WTC11 (cell line): ENCODE measurements at regions not wholly inside any gene's neighbourhood (a gene's known extent, or its start where the extent isn't known, plus 50 kb on each side); places are given as distances from the start of the nearest gene placed in this dataset.

Experiments
- ELF4 ChIP-seq: sonication (generic); formaldehyde crosslinking; IDR thresholded peaks from 2 replicates; pipeline ENCODE4 v1.8.1; 2022; ENCODE audit warnings: low read depth, mild to moderate bottlenecking, moderate library complexity, missing genetic modification reagents
- FOXP1 ChIP-seq: sonication (generic); formaldehyde crosslinking; IDR thresholded peaks from 2 replicates; pipeline ENCODE4 v1.8.0; 2022; ENCODE audit warnings: missing genetic modification reagents, mild to moderate bottlenecking, moderate library complexity, borderline replicate concordance
- PRRX2 ChIP-seq: fragments of 250-450 bp; sonication (Bioruptor Pico); IDR thresholded peaks from 2 replicates; pipeline ENCODE4 v1.8.0; 2021; ENCODE audit warnings: mild to moderate bottlenecking
- TEAD4 ChIP-seq: sonication (generic); formaldehyde crosslinking; IDR thresholded peaks from 2 replicates; pipeline ENCODE4 v1.8.0; 2022; ENCODE audit warnings: mild to moderate bottlenecking, missing genetic modification reagents
- ZNF263 ChIP-seq: sonication (generic); formaldehyde crosslinking; IDR thresholded peaks from 2 replicates; pipeline ENCODE4 v1.8.1; 2022; ENCODE audit warnings: low read depth, mild to moderate bottlenecking, moderate library complexity, missing genetic modification reagents
- TF ChIP-seq, protein P1 (sequence below): fragments of 200-600 bp; IDR thresholded peaks from 2 replicates; pipeline ENCODE4 v1.8.0; 2022; ENCODE audit warnings: antibody characterized with exemption
- TF ChIP-seq, protein P2 (sequence below): sonication (generic); formaldehyde crosslinking; conservative IDR thresholded peaks from 2 replicates; pipeline ENCODE4 v1.8.1; 2023; ENCODE audit warnings: mild to moderate bottlenecking, low read depth, missing genetic modification reagents, moderate library complexity
- TF ChIP-seq, protein P3 (sequence below): sonication (generic); formaldehyde crosslinking; IDR thresholded peaks from 2 replicates; pipeline ENCODE4 v1.8.1; 2022; ENCODE audit warnings: mild to moderate bottlenecking, missing genetic modification reagents, moderate library complexity, borderline replicate concordance
- TF ChIP-seq, protein P4 (sequence below): sonication (generic); formaldehyde crosslinking; IDR thresholded peaks from 2 replicates; pipeline ENCODE4 v1.8.0; 2022; ENCODE audit warnings: missing genetic modification reagents
- TF ChIP-seq, protein P5 (sequence below): sonication (generic); formaldehyde crosslinking; IDR thresholded peaks from 2 replicates; pipeline ENCODE4 v1.8.0; 2022; ENCODE audit warnings: mild to moderate bottlenecking, missing genetic modification reagents
- TF ChIP-seq, protein P6 (sequence below): sonication (generic); formaldehyde crosslinking; IDR thresholded peaks from 2 replicates; pipeline ENCODE4 v1.8.1; 2022; ENCODE audit warnings: missing genetic modification reagents, borderline replicate concordance
- TF ChIP-seq, protein P7 (sequence below): sonication (generic); formaldehyde crosslinking; conservative IDR thresholded peaks from 2 replicates; pipeline ENCODE4 v1.8.1; 2022; ENCODE audit warnings: mild to moderate bottlenecking, missing genetic modification reagents
- TF ChIP-seq, protein P8 (sequence below): sonication (generic); formaldehyde crosslinking; IDR thresholded peaks from 2 replicates; pipeline ENCODE4 v1.8.1; 2023; ENCODE audit warnings: mild to moderate bottlenecking, missing genetic modification reagents
- TF ChIP-seq, protein P9 (sequence below): sonication (generic); formaldehyde crosslinking; IDR thresholded peaks from 2 replicates; pipeline ENCODE4 v1.8.1; 2023; ENCODE audit warnings: mild to moderate bottlenecking, missing genetic modification reagents, moderate library complexity

DNA sequence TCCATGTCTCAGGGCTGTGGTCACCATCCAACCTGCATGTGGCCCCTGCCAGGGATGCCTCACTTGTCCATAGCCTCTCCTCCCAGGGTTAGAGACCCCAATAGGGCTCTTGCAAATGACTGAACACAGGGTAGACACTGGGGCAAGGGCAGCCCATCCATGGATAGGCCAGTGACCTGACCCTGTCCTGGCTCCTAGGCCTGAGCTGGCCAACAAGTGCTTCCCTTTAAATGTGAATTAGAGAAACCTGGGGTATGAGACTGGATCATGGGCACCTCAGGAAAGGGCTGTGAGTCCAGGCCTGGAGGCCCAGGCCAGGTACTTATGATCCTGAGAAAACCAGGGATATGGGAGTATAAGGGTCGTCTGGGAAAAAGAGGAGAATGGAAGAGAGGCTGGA lies 64.5 kb downstream of the COPS8 start:
- TF ChIP-seq, protein P1, sequence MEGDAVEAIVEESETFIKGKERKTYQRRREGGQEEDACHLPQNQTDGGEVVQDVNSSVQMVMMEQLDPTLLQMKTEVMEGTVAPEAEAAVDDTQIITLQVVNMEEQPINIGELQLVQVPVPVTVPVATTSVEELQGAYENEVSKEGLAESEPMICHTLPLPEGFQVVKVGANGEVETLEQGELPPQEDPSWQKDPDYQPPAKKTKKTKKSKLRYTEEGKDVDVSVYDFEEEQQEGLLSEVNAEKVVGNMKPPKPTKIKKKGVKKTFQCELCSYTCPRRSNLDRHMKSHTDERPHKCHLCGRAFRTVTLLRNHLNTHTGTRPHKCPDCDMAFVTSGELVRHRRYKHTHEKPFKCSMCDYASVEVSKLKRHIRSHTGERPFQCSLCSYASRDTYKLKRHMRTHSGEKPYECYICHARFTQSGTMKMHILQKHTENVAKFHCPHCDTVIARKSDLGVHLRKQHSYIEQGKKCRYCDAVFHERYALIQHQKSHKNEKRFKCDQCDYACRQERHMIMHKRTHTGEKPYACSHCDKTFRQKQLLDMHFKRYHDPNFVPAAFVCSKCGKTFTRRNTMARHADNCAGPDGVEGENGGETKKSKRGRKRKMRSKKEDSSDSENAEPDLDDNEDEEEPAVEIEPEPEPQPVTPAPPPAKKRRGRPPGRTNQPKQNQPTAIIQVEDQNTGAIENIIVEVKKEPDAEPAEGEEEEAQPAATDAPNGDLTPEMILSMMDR, result no peak
- TF ChIP-seq, protein P2, sequence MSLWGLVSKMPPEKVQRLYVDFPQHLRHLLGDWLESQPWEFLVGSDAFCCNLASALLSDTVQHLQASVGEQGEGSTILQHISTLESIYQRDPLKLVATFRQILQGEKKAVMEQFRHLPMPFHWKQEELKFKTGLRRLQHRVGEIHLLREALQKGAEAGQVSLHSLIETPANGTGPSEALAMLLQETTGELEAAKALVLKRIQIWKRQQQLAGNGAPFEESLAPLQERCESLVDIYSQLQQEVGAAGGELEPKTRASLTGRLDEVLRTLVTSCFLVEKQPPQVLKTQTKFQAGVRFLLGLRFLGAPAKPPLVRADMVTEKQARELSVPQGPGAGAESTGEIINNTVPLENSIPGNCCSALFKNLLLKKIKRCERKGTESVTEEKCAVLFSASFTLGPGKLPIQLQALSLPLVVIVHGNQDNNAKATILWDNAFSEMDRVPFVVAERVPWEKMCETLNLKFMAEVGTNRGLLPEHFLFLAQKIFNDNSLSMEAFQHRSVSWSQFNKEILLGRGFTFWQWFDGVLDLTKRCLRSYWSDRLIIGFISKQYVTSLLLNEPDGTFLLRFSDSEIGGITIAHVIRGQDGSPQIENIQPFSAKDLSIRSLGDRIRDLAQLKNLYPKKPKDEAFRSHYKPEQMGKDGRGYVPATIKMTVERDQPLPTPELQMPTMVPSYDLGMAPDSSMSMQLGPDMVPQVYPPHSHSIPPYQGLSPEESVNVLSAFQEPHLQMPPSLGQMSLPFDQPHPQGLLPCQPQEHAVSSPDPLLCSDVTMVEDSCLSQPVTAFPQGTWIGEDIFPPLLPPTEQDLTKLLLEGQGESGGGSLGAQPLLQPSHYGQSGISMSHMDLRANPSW (CRISPR knock-in tag), result no peak
- TF ChIP-seq, protein P3, sequence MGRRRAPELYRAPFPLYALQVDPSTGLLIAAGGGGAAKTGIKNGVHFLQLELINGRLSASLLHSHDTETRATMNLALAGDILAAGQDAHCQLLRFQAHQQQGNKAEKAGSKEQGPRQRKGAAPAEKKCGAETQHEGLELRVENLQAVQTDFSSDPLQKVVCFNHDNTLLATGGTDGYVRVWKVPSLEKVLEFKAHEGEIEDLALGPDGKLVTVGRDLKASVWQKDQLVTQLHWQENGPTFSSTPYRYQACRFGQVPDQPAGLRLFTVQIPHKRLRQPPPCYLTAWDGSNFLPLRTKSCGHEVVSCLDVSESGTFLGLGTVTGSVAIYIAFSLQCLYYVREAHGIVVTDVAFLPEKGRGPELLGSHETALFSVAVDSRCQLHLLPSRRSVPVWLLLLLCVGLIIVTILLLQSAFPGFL (CRISPR knock-in tag), result no peak
- TF ChIP-seq TEAD4 (CRISPR knock-in tag), result no peak
- no peak for TF ChIP-seq ZNF263 (CRISPR knock-in tag)
- TF ChIP-seq, protein P4, sequence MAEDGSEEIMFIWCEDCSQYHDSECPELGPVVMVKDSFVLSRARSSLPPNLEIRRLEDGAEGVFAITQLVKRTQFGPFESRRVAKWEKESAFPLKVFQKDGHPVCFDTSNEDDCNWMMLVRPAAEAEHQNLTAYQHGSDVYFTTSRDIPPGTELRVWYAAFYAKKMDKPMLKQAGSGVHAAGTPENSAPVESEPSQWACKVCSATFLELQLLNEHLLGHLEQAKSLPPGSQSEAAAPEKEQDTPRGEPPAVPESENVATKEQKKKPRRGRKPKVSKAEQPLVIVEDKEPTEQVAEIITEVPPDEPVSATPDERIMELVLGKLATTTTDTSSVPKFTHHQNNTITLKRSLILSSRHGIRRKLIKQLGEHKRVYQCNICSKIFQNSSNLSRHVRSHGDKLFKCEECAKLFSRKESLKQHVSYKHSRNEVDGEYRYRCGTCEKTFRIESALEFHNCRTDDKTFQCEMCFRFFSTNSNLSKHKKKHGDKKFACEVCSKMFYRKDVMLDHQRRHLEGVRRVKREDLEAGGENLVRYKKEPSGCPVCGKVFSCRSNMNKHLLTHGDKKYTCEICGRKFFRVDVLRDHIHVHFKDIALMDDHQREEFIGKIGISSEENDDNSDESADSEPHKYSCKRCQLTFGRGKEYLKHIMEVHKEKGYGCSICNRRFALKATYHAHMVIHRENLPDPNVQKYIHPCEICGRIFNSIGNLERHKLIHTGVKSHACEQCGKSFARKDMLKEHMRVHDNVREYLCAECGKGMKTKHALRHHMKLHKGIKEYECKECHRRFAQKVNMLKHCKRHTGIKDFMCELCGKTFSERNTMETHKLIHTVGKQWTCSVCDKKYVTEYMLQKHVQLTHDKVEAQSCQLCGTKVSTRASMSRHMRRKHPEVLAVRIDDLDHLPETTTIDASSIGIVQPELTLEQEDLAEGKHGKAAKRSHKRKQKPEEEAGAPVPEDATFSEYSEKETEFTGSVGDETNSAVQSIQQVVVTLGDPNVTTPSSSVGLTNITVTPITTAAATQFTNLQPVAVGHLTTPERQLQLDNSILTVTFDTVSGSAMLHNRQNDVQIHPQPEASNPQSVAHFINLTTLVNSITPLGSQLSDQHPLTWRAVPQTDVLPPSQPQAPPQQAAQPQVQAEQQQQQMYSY, result no peak
- TF ChIP-seq, protein P5, sequence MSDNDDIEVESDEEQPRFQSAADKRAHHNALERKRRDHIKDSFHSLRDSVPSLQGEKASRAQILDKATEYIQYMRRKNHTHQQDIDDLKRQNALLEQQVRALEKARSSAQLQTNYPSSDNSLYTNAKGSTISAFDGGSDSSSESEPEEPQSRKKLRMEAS (CRISPR knock-in tag), result no peak
- no peak for TF ChIP-seq ELF4
- TF ChIP-seq FOXP1 (CRISPR knock-in tag), result no peak
- TF ChIP-seq, protein P6, sequence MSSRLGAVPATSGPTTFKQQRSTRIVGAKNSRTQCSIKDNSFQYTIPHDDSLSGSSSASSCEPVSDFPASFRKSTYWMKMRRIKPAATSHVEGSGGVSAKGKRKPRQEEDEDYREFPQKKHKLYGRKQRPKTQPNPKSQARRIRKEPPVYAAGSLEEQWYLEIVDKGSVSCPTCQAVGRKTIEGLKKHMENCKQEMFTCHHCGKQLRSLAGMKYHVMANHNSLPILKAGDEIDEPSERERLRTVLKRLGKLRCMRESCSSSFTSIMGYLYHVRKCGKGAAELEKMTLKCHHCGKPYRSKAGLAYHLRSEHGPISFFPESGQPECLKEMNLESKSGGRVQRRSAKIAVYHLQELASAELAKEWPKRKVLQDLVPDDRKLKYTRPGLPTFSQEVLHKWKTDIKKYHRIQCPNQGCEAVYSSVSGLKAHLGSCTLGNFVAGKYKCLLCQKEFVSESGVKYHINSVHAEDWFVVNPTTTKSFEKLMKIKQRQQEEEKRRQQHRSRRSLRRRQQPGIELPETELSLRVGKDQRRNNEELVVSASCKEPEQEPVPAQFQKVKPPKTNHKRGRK, result no peak
- TF ChIP-seq, protein P7, sequence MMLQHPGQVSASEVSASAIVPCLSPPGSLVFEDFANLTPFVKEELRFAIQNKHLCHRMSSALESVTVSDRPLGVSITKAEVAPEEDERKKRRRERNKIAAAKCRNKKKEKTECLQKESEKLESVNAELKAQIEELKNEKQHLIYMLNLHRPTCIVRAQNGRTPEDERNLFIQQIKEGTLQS (CRISPR knock-in tag), result no peak
- TF ChIP-seq, protein P8, sequence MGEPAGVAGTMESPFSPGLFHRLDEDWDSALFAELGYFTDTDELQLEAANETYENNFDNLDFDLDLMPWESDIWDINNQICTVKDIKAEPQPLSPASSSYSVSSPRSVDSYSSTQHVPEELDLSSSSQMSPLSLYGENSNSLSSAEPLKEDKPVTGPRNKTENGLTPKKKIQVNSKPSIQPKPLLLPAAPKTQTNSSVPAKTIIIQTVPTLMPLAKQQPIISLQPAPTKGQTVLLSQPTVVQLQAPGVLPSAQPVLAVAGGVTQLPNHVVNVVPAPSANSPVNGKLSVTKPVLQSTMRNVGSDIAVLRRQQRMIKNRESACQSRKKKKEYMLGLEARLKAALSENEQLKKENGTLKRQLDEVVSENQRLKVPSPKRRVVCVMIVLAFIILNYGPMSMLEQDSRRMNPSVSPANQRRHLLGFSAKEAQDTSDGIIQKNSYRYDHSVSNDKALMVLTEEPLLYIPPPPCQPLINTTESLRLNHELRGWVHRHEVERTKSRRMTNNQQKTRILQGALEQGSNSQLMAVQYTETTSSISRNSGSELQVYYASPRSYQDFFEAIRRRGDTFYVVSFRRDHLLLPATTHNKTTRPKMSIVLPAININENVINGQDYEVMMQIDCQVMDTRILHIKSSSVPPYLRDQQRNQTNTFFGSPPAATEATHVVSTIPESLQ (CRISPR knock-in tag), result no peak
- no peak for TF ChIP-seq PRRX2 (CRISPR knock-in tag)
- TF ChIP-seq, protein P9, sequence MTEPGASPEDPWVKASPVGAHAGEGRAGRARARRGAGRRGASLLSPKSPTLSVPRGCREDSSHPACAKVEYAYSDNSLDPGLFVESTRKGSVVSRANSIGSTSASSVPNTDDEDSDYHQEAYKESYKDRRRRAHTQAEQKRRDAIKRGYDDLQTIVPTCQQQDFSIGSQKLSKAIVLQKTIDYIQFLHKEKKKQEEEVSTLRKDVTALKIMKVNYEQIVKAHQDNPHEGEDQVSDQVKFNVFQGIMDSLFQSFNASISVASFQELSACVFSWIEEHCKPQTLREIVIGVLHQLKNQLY (CRISPR knock-in tag), result no peak
